H1 (cell line): ENCODE measurements at regions not wholly inside any gene's neighbourhood (a gene's known extent, or its start where the extent isn't known, plus 50 kb on each side); places are given as distances from the start of the nearest gene placed in this dataset.
A peak's percentile ranks its signal among the peaks of the same experiment; 100 is the strongest.

ENCODE experiments used
- CTCF ChIA-PET: fragments of 300-600 bp; sonication (Branson Sonifier 250); formaldehyde crosslinking; loops from one replicate; lab custom pipeline; 2021; ENCODE audit not compliant: partially characterized antibody; lab: Charles Lee
- POLR2A ChIA-PET: fragments of 300-600 bp; sonication (Branson Sonifier 250); formaldehyde crosslinking; loops from one replicate; lab custom pipeline; 2021; ENCODE audit warnings: inconsistent platforms; ENCODE audit not compliant: partially characterized antibody; lab: Charles Lee
- DNase-seq, 2 experiments: peaks; one replicate each; pipeline versions ENCODE4 v3.0.0 to v3.0.0-alpha.2; 2010 to 2022; ENCODE audit warnings: low spot score in 2 of 2, low read depth in 1 of 2, mixed read lengths in 1 of 2
- FAIRE-seq: peaks from 2 replicates; lab custom pipeline; 2011; peaks lifted over from hg19 to GRCh38; lab: Jason Lieb, UNC
- H2AFZ ChIP-seq: 2 replicates; pipeline ENCODE4 v1.8.1; 2012; ENCODE audit warnings: low read length, inconsistent platforms
- H2AK5ac ChIP-seq: 2 replicates; pipeline ENCODE4 v1.6.1; 2013; ENCODE audit warnings: low read depth, low read length
- H2BK120ac ChIP-seq: replicated peaks from 2 replicates; pipeline ENCODE3; 2013; ENCODE audit warnings: low read depth, low read length, inconsistent platforms
- H2BK12ac ChIP-seq: 2 replicates; pipeline ENCODE4 v1.6.1; 2013; ENCODE audit warnings: low read depth, low read length
- H2BK15ac ChIP-seq: 2 replicates; pipeline ENCODE4 v1.6.1; 2013; ENCODE audit warnings: low read length
- H2BK20ac ChIP-seq: 2 replicates; pipeline ENCODE4 v1.6.1; 2013; ENCODE audit warnings: low read length
- H2BK5ac ChIP-seq: 2 replicates; pipeline ENCODE4 v1.6.1; 2013; ENCODE audit warnings: low read depth, low read length
- H3K14ac ChIP-seq: 2 replicates; pipeline ENCODE4 v1.6.1; 2013; ENCODE audit warnings: inconsistent platforms; ENCODE audit not compliant: insufficient read length
- H3K18ac ChIP-seq: 2 replicates; pipeline ENCODE4 v1.6.1; 2013; ENCODE audit warnings: low read length; ENCODE audit errors: extremely low read depth
- H3K23ac ChIP-seq: 2 replicates; pipeline ENCODE4 v1.6.1; 2013; ENCODE audit warnings: inconsistent platforms; ENCODE audit not compliant: insufficient read length
- H3K23me2 ChIP-seq: 2 replicates; pipeline ENCODE4 v1.6.1; 2013; ENCODE audit warnings: low read depth, low read length
- H3K27ac ChIP-seq: 2 replicates; pipeline ENCODE4 v1.6.1; 2011; ENCODE audit warnings: low read depth, low read length, inconsistent platforms
- H3K27me3 ChIP-seq, 4 experiments: replicated peaks in 1 of 4; 1 replicate in 1 of 4; 2 replicates in 3 of 4; pipeline versions ENCODE4 v1.6.1 to v1.8.1; 2011 to 2013; ENCODE audit warnings: low read length in 3 of 4, mild to moderate bottlenecking in 3 of 4, inconsistent platforms in 2 of 4, mixed read lengths in 2 of 4, moderate library complexity in 1 of 4; ENCODE audit not compliant: control insufficient read depth in 3 of 4, insufficient read depth in 3 of 4; ENCODE audit errors: extremely low read depth in 1 of 4
- H3K36me3 ChIP-seq, 4 experiments: 2 replicates each; pipeline versions ENCODE4 v1.6.1 to v1.8.1; 2011 to 2013; ENCODE audit warnings: mild to moderate bottlenecking in 4 of 4, low read length in 3 of 4, moderate library complexity in 2 of 4, control low read depth in 1 of 4, inconsistent platforms in 1 of 4; ENCODE audit not compliant: insufficient read depth in 4 of 4, control insufficient read depth in 2 of 4
- H3K4ac ChIP-seq: replicated peaks from 2 replicates; pipeline ENCODE3; 2013; ENCODE audit warnings: low read length, low read depth, mixed read lengths, inconsistent platforms; ENCODE audit not compliant: insufficient read length
- H3K4me1 ChIP-seq, 4 experiments: replicated peaks in 1 of 4; 1 replicate in 1 of 4; 2 replicates in 3 of 4; pipeline versions ENCODE4 v1.6.1 to v1.8.1; 2011 to 2013; ENCODE audit warnings: low read length in 3 of 4, inconsistent platforms in 2 of 4, mixed read lengths in 1 of 4; ENCODE audit not compliant: insufficient read depth in 4 of 4, control insufficient read depth in 3 of 4
- H3K4me2 ChIP-seq, 2 experiments: 2 replicates each; pipeline versions ENCODE4 v1.6.1 to v1.8.1; 2011 to 2013; ENCODE audit warnings: low read depth in 2 of 2, low read length in 2 of 2, control low read depth in 1 of 2, inconsistent platforms in 1 of 2, mild to moderate bottlenecking in 1 of 2; ENCODE audit not compliant: insufficient read depth in 1 of 2
- H3K4me3 ChIP-seq, 4 experiments: fragments of 200-600, 300-600 bp in 1 of 4; sonication (generic), shearing (Covaris generic), sonication (Bioruptor Twin) in 1 of 4; 2 replicates each; pipeline versions ENCODE4 v1.5.1 to v1.8.1; 2011 to 2016; ENCODE audit warnings: low read length in 4 of 4, low read depth in 3 of 4, control low read depth in 2 of 4, inconsistent platforms in 2 of 4, mild to moderate bottlenecking in 2 of 4, mixed read lengths in 1 of 4, moderate library complexity in 1 of 4; ENCODE audit not compliant: insufficient read depth in 2 of 4; ENCODE audit errors: extremely low read depth in 1 of 4
- H3K56ac ChIP-seq: replicated peaks from 2 replicates; pipeline ENCODE3; 2013; ENCODE audit warnings: low read depth, mild to moderate bottlenecking, mixed read lengths, low read length, inconsistent platforms; ENCODE audit not compliant: insufficient read length
- H3K79me1 ChIP-seq: 2 replicates; pipeline ENCODE4 v1.6.1; 2013; ENCODE audit warnings: low read depth, low read length, control low read depth
- H3K79me2 ChIP-seq, 2 experiments: 2 replicates each; pipeline versions ENCODE4 v1.6.1 to v1.8.1; 2012 to 2013; ENCODE audit warnings: low read length in 2 of 2, mild to moderate bottlenecking in 2 of 2, inconsistent platforms in 1 of 2; ENCODE audit not compliant: insufficient read depth in 2 of 2, control insufficient read depth in 1 of 2
- H3K9ac ChIP-seq, 4 experiments: replicated peaks in 1 of 4; 1 replicate in 1 of 4; 2 replicates in 3 of 4; pipeline versions ENCODE4 v1.6.1 to v1.8.1; 2011 to 2013; ENCODE audit warnings: low read depth in 3 of 4, low read length in 3 of 4, control low read depth in 2 of 4, mild to moderate bottlenecking in 2 of 4, moderate library complexity in 2 of 4, inconsistent platforms in 1 of 4; ENCODE audit errors: extremely low read depth in 1 of 4
- H3K9me3 ChIP-seq, 2 experiments: 2 replicates each; pipeline versions ENCODE4 v1.6.1 to v1.8.1; 2012 to 2013; ENCODE audit warnings: mild to moderate bottlenecking in 2 of 2, moderate library complexity in 2 of 2, control low read depth in 1 of 2, inconsistent platforms in 1 of 2, low read depth in 1 of 2, low read length in 1 of 2, mixed read lengths in 1 of 2; ENCODE audit not compliant: insufficient read depth in 2 of 2
- H4K20me1 ChIP-seq, 2 experiments: replicated peaks in 1 of 2; 2 replicates each; pipeline versions ENCODE3 to v1.8.1; 2011 to 2013; ENCODE audit warnings: inconsistent platforms in 2 of 2, low read length in 2 of 2, mild to moderate bottlenecking in 1 of 2; ENCODE audit not compliant: insufficient read depth in 2 of 2, control insufficient read depth in 1 of 2
- H4K5ac ChIP-seq: 2 replicates; pipeline ENCODE4 v1.6.1; 2013; ENCODE audit warnings: low read length, low read depth, mixed read lengths, inconsistent platforms; ENCODE audit not compliant: insufficient read length
- H4K8ac ChIP-seq: 2 replicates; pipeline ENCODE4 v1.8.0; 2013; ENCODE audit warnings: mild to moderate bottlenecking, moderate library complexity, low read length, inconsistent platforms; ENCODE audit not compliant: insufficient read depth; ENCODE audit errors: extremely low read depth
- H4K91ac ChIP-seq: replicated peaks from 2 replicates; pipeline ENCODE3; 2013; ENCODE audit warnings: low read length, mixed read lengths, inconsistent platforms; ENCODE audit not compliant: insufficient read length
- TEAD4 ChIP-seq: IDR thresholded peaks from 2 replicates; pipeline ENCODE4 v1.6.1; 2012; ENCODE audit warnings: low read depth, low read length, inconsistent platforms, mixed read lengths
- WGBS, 2 experiments: shearing (Covaris generic) in 1 of 2; methylation state at CpG; one replicate each; pipeline versions ENCODE4 v1.1.6 to v1.1.7; 2013 to 2015; ENCODE audit warnings: low lambda C conversion rate in 2 of 2, mixed read lengths in 2 of 2, inconsistent platforms in 1 of 2, low coverage in 1 of 2, missing lambda C conversion rate in 1 of 2; ENCODE audit not compliant: insufficient replicate concordance in 2 of 2, insufficient coverage in 1 of 2, insufficient read length in 1 of 2; ENCODE audit errors: extremely low coverage in 1 of 2, missing lambda C conversion rate in 1 of 2; 5-methylcytosine and 5-hydroxymethylcytosine counted together

GRCh38 chrX:45907786-45908185, 637.4 kb downstream of the ZNF674 start:
- Histone ChIP-seq H3K23ac (no peak overlapping the region), H3K79me2 (no peaks in the 10 kb centered on the region), H3K4me1 (peaks cover 0 to 8% (median 3%) of the 10 kb centered on the region in 4 experiments; a peak in 2 of 7 replicates), H3K4ac (no peak overlapping the region), H3K4me3 (no peak overlapping the region), H3K14ac (no peak overlapping the region), H2AFZ (no peak overlapping the region), H2AK5ac (no peak overlapping the region), H2BK15ac (no peak overlapping the region), H4K20me1 (no peaks in the 10 kb centered on the region), H3K9ac (no peak overlapping the region), H2BK20ac (no peak overlapping the region), H3K79me1 (no peaks in the 10 kb centered on the region), H2BK120ac (no peak overlapping the region), H4K8ac (no peak overlapping the region), H2BK12ac (no peak overlapping the region), H4K5ac (no peak overlapping the region), H3K23me2 (no peaks in the 10 kb centered on the region), H3K56ac (no peak overlapping the region), H3K27me3 (no peaks in the 10 kb centered on the region), H4K91ac (no peak overlapping the region), H3K18ac (peak overlapping the region; percentile 78; the same call in 1 of the 2 replicates), H3K36me3 (no peaks in the 10 kb centered on the region), H3K9me3 (no peaks in the 10 kb centered on the region), H3K27ac (no peak overlapping the region), H2BK5ac (no peak overlapping the region; the same call in 1 of the 2 replicates), H3K4me2 (peak overlapping the region; percentile 7 to 58; a peak in 2 of 4 replicates)
- DNase-seq: no peak
- WGBS, 2 experiments: 0% methylated on average over 1 of the region's 1 CpG; no CpG with 5 or more reads in 1 of the 2 experiments
- no peak for TF ChIP-seq TEAD4
- POLR2A ChIA-PET: interaction anchor here (0.7 to 0.8 kb wide), 2 partner anchors 38 to 403 kb away, joined by 3 read pairs; no protein-coding TSS in a partner anchor
- CTCF ChIA-PET: no interaction called here
- FAIRE-seq: no peak
